NT2/D1 (cell line): ENCODE measurements at regions not wholly inside any gene's neighbourhood (a gene's known extent, or its start where the extent isn't known, plus 50 kb on each side); places are given as distances from the start of the nearest gene placed in this dataset.

ENCODE experiments used
- DNase-seq: peaks from one replicate; pipeline ENCODE4 v3.0.0-alpha.2; 2011; ENCODE audit warnings: low read depth, low spot score
- H3K27me3 ChIP-seq: 2 replicates; pipeline ENCODE4 v1.6.0; 2011; ENCODE audit warnings: mild to moderate bottlenecking; ENCODE audit not compliant: insufficient read length, insufficient read depth
- H3K36me3 ChIP-seq: 2 replicates; pipeline ENCODE4 v1.6.1; 2011; ENCODE audit warnings: mild to moderate bottlenecking, low read length, mixed read lengths; ENCODE audit not compliant: insufficient read depth, insufficient read length
- H3K4me1 ChIP-seq: 2 replicates; pipeline ENCODE4 v1.5.1; 2011; ENCODE audit not compliant: insufficient read depth, insufficient read length
- H3K4me3 ChIP-seq: 2 replicates; pipeline ENCODE4 v1.5.1; 2011; ENCODE audit warnings: low read depth; ENCODE audit not compliant: insufficient read length
- H3K9ac ChIP-seq: 2 replicates; pipeline ENCODE4 v1.6.0; 2011; ENCODE audit warnings: low read depth; ENCODE audit not compliant: insufficient read length
- H3K9me3 ChIP-seq: 2 replicates; pipeline ENCODE4 v1.5.1; 2011; ENCODE audit warnings: mild to moderate bottlenecking, low read length; ENCODE audit not compliant: insufficient read depth
- SUZ12 ChIP-seq: IDR thresholded peaks from 2 replicates; pipeline ENCODE4 v1.6.1; 2011; ENCODE audit not compliant: insufficient read length, insufficient read depth; ENCODE audit errors: extremely low read depth
- YY1 ChIP-seq: IDR thresholded peaks from 2 replicates; pipeline ENCODE4 v1.6.1; 2011; ENCODE audit not compliant: insufficient read length, insufficient read depth
- ZNF274 ChIP-seq: IDR thresholded peaks from 2 replicates; pipeline ENCODE4 v1.6.1; 2011; ENCODE audit warnings: mild to moderate bottlenecking, low read depth, low read length

DNA sequence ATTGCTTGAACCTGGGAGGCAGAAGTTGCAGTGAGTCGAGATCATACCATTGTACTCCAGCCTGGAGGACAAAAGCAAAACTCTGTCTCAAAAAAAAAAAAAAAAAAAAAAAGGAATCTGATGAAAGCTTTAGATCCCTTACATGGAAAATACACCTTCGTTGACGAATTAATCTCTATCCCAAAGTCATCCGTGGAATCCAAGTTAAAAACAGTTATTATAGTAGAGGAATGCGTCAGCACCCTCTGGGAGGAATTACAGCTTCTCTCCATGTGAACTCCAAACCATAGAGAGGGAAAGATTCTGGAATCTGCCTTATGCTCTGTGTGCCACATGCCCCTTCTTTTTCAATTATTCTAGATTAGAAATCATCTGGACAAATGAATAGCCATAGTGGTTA lies 192.3 kb upstream of the C2CD4B start:
- H3K4me1 ChIP-seq, result no peaks in the 10 kb centered on the region
- H3K9me3 ChIP-seq, result no peaks in the 10 kb centered on the region
- no peak for DNase-seq
- TF ChIP-seq SUZ12 (no peak), ZNF274 (no peak), YY1 (no peak)
- H3K4me3 ChIP-seq, result no peak overlapping the region
- H3K9ac ChIP-seq, result no peak overlapping the region
- no peaks in the 10 kb centered on the region for H3K27me3 ChIP-seq
- H3K36me3 ChIP-seq, result no peaks in the 10 kb centered on the region

DNA sequence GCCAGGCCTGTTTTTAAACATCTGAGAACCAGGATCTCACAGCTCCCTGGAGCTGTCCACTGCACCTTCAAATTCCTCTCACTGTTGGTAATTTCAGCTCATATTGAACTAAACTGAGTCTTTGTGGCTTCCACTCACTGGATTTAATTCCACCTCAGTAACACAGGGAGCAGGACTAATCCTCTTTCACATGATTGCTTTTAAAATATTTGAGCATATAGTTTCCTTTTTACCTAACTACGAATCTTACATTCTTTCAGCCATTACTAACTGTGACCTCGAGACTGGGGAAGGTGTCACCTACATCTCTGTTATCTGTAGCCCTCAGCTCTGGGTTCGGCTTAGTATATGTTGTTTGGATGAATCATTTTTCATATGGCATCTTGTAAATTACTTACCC lies 194.3 kb upstream of the C2CD4B start:
- Histone ChIP-seq H3K9me3 (no peaks in the 10 kb centered on the region), H3K27me3 (no peaks in the 10 kb centered on the region), H3K4me1 (no peaks in the 10 kb centered on the region), H3K9ac (no peak overlapping the region), H3K4me3 (no peak overlapping the region), H3K36me3 (no peaks in the 10 kb centered on the region)
- TF ChIP-seq ZNF274 (no peak), SUZ12 (no peak), YY1 (no peak)
- no peak for DNase-seq

DNA sequence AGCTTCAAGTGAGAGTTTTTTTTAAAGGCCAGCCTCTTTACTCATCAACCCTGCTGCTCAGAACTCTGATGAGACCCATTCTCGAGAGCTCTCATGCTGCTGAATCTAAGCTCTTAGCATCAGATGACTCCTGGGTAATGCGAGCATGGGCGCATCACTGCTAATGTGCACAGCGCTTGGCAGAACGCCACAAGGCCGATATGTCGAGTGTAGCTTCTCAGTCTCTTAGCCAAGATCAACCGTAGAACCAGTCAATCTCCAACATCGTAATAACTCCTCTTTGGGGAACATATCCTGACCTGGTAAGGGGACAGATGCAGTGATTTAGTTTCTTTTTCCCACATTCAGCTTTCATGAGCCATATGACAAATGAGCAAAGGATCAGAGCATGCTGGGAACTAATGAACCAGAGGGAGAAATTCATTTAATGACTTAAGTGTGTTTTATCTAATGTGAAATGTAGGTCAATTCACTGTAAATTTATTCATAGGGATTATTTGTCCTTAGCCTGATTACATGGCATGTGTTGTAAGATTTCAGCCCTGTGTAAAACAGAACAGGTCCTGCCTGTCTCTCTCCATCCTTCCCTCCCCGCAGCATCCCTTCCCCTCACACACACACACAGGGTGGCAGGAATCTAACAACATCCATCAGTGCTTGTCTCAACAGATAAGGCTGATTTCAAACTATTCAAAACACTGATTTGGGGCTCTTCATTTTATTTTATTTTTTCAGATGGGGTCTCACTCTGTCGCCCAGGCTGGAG lies 195.4 kb upstream of the C2CD4B start:
- no peaks in the 10 kb centered on the region for H3K36me3 ChIP-seq
- no peak overlapping the region for H3K4me3 ChIP-seq
- H3K9me3 ChIP-seq, result no peaks in the 10 kb centered on the region
- DNase-seq, result no peak
- H3K4me1 ChIP-seq, result no peaks in the 10 kb centered on the region
- no peak overlapping the region for H3K9ac ChIP-seq
- H3K27me3 ChIP-seq, result no peaks in the 10 kb centered on the region
- TF ChIP-seq SUZ12 (no peak), YY1 (no peak), ZNF274 (no peak)

DNA sequence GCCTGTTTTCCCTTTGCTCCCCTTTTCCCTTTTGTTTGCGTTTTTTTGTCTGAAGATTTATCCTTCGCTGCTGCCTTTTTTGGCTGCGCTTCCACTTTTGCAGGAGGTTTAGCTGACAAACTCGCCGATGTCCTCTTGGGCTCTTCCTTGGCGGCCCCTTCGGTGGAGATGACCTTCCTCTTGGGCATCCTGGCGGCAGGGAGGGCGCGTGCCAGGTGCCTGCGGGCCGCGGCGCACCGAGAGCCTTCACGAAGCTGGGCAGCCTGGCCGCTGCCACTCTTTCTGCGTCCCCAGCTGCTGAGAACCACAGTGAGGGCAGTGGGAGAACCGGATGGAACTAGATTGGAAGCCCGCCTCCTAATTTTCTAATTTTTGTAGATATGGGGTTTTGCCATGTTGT lies 197.1 kb upstream of the C2CD4B start:
- no peaks in the 10 kb centered on the region for H3K36me3 ChIP-seq
- TF ChIP-seq ZNF274 (no peak), SUZ12 (no peak), YY1 (no peak)
- DNase-seq, result no peak
- no peaks in the 10 kb centered on the region for H3K27me3 ChIP-seq
- no peaks in the 10 kb centered on the region for H3K4me1 ChIP-seq
- H3K9me3 ChIP-seq, result no peaks in the 10 kb centered on the region
- no peak overlapping the region for H3K9ac ChIP-seq
- no peak overlapping the region for H3K4me3 ChIP-seq

DNA sequence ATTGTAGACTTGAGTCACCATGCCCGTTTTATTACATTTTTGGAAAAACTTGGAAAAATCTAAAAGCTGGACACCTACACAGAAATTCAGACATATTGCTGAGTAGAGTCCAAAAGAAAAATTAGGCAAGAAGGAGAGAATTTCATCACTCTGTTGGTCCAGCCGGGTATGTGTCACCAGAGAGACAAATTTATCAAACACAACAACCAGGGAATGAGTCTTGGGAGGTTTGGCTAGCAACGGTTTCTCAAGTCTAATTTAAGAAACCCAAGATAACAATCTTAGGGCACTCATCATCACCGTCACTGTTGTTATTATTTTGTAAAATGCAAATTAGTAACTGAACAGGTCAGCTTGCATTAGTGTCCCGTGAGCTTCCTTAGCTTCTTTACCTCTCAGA lies 197.5 kb upstream of the C2CD4B start:
- Histone ChIP-seq H3K27me3 (no peaks in the 10 kb centered on the region), H3K36me3 (no peaks in the 10 kb centered on the region)
- no peak for DNase-seq

DNA sequence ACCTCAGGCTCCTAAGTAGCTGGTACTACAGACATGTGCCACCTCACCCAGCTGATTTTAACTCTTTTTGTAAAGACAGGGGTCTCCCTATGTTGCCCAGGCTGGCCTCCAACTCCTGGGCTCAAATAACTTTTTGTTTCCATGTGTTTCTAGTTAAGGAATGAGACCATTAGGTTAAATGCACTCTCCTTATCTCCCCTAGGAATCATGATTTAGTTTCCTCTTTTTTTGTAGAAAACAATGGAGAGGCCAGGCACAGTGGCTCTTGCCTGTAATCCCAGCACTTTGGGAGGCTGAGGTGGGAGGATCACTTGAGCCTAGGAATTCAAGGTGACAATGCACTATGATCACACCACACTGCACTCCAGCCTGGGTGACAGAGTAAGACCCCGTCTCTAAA lies 198.8 kb upstream of the C2CD4B start:
- H3K9me3 ChIP-seq, result no peaks in the 10 kb centered on the region
- no peak for DNase-seq
- H3K9ac ChIP-seq, result no peak overlapping the region
- no peak for TF ChIP-seq YY1
- TF ChIP-seq SUZ12, result no peak
- TF ChIP-seq ZNF274, result no peak
- H3K27me3 ChIP-seq, result no peaks in the 10 kb centered on the region
- H3K4me1 ChIP-seq, result no peaks in the 10 kb centered on the region
- H3K4me3 ChIP-seq, result no peak overlapping the region
- no peaks in the 10 kb centered on the region for H3K36me3 ChIP-seq

More for the DNA sequence above, 197.5 kb upstream of the C2CD4B start:
- Histone ChIP-seq H3K9ac (no peak overlapping the region), H3K4me3 (no peak overlapping the region), H3K9me3 (no peaks in the 10 kb centered on the region), H3K4me1 (no peaks in the 10 kb centered on the region)
- TF ChIP-seq ZNF274 (no peak), YY1 (no peak), SUZ12 (no peak)

DNA sequence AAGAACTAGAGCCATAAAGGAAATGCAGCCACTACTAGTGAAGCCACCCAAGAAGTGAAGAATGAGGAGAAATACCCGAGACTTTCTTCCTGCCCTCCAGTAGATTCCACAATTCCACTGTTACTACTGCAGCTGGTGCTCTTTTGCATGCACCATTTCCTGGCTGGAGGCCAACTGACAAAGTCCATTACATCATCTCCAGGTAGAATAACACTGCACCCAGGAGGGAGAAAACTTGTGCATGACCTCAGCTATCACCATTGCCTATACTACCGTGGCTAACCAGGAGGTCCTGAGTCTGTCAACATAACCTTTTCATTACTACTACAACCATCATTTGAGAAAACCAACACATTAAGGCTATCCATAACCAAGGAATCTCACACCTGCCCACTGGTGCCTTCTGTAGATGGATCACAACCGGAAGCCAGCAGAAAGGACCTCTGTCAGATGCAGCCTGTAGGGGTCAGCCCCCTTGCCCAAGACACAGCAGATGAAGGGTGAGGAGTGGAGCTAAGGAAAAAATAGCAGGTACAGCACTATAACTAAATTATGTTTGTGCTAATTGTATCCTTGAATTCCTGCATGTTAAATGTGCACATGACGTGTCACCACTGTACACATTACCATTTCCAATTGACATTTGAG lies 200.8 kb upstream of the C2CD4B start:
- Histone ChIP-seq H3K4me1 (no peaks in the 10 kb centered on the region), H3K9ac (no peak overlapping the region), H3K9me3 (no peaks in the 10 kb centered on the region), H3K4me3 (no peak overlapping the region), H3K27me3 (no peaks in the 10 kb centered on the region), H3K36me3 (no peaks in the 10 kb centered on the region)
- DNase-seq, result no peak
- no peak for TF ChIP-seq YY1
- no peak for TF ChIP-seq SUZ12
- no peak for TF ChIP-seq ZNF274
